ENCODE measurements at regions not wholly inside any gene's neighbourhood (a gene's known extent, or its start where the extent isn't known, plus 50 kb on each side); places are given as distances from the start of the nearest gene placed in this dataset.
"Not testable (repeated sequence)": the region's sequence is repeated elsewhere in the genome, so short reads cannot be mapped to it uniquely, and the experiment has no call there.

GRCh38 chr9:42656789-42657188, 473.3 kb downstream of the SPATA31A6 start:
- intact Hi-C loops (cut with DNase I; ENCODE audit: low total_unique reads); H3K4me3 ChIP-seq (ENCODE audit: low read depth, poor library complexity, severe bottlenecking): not testable (repeated sequence)
- WGBS, 2 donors = 53 to 54% methylated on average over 5 of the region's 6 CpGs
- peak in 1 of 2 donors; percentile 3 for DNase-seq (ENCODE audit: low spot score in 2 of 2)

GRCh38 chr9:42657496-42657895, 474.0 kb downstream of the SPATA31A6 start:
- WGBS, 2 donors = no CpG with 5 or more reads among the region's 10 CpGs
- intact Hi-C loops (cut with DNase I; ENCODE audit: low total_unique reads); DNase-seq (ENCODE audit: low spot score in 2 of 2); H3K4me3 ChIP-seq (ENCODE audit: low read depth, poor library complexity, severe bottlenecking): not testable (repeated sequence)

GRCh38 chr9:42697146-42697545, 513.7 kb downstream of the SPATA31A6 start:
- intact Hi-C loops (cut with DNase I; ENCODE audit: low total_unique reads); DNase-seq (ENCODE audit: low spot score in 2 of 2); H3K4me3 ChIP-seq (ENCODE audit: low read depth, poor library complexity, severe bottlenecking): not testable (repeated sequence)
- no CpG with 5 or more reads among the region's 2 CpGs for WGBS, 2 donors

GRCh38 chr9:42702890-42703289, 519.4 kb downstream of the SPATA31A6 start:
- H3K4me3 ChIP-seq (ENCODE audit: low read depth, poor library complexity, severe bottlenecking); intact Hi-C loops (cut with DNase I; ENCODE audit: low total_unique reads); DNase-seq (ENCODE audit: low spot score in 2 of 2): not testable (repeated sequence)
- no CpG with 5 or more reads among the region's 2 CpGs for WGBS, 2 donors

- H3K4me3 ChIP-seq (ENCODE audit: low read depth, poor library complexity, severe bottlenecking); intact Hi-C loops (cut with DNase I; ENCODE audit: low total_unique reads); DNase-seq (ENCODE audit: low spot score in 2 of 2): not testable (repeated sequence)
- no CpG with 5 or more reads among the region's 49 CpGs for WGBS, 2 donors
Observed at GRCh38 chr9:42724841-42725835, 541.7 kb downstream of the SPATA31A6 start.

GRCh38 chr9:42743030-42743814, 559.8 kb downstream of the SPATA31A6 start:
- intact Hi-C loops (cut with DNase I; ENCODE audit: low total_unique reads) = not testable (repeated sequence)
- peak; percentile 74 to 85 for DNase-seq (ENCODE audit: low spot score in 2 of 2)

GRCh38 chr9:42757251-42757650, 573.8 kb downstream of the SPATA31A6 start:
- WGBS, 2 donors = 74 to 77% methylated on average over 2 of the region's 2 CpGs
- DNase-seq (ENCODE audit: low spot score in 2 of 2); H3K4me3 ChIP-seq (ENCODE audit: low read depth, poor library complexity, severe bottlenecking); intact Hi-C loops (cut with DNase I; ENCODE audit: low total_unique reads): not testable (repeated sequence)

More at GRCh38 chr9:42743030-42743814, 559.8 kb downstream of the SPATA31A6 start:
- TF ChIP-seq CTCF (IDR thresholded peaks at IDR 0.05) = peak in 1 of 3 donors; percentile 20
- not testable (repeated sequence) for H3K4me3 ChIP-seq (ENCODE audit: low read depth, poor library complexity, severe bottlenecking)
- WGBS, 2 donors = 45 to 56% methylated on average over 27 to 40 of the region's 40 CpGs

- DNase-seq (ENCODE audit: low spot score in 2 of 2) = peak in 1 of 2 donors; percentile 25
- 30 to 42% methylated on average over 4 of the region's 5 CpGs for WGBS, 2 donors
- intact Hi-C loops (cut with DNase I; ENCODE audit: low total_unique reads); H3K4me3 ChIP-seq (ENCODE audit: low read depth, poor library complexity, severe bottlenecking): not testable (repeated sequence)
Observed at GRCh38 chr9:42759320-42759719, 575.9 kb downstream of the SPATA31A6 start.

- H3K4me3 ChIP-seq (ENCODE audit: low read depth, poor library complexity, severe bottlenecking); intact Hi-C loops (cut with DNase I; ENCODE audit: low total_unique reads); DNase-seq (ENCODE audit: low spot score in 2 of 2): not testable (repeated sequence)
- WGBS, 2 donors = 68 to 92% methylated on average over 3 to 4 of the region's 4 CpGs
Observed at GRCh38 chr9:42782201-42782600, 598.7 kb downstream of the SPATA31A6 start.

- H3K4me3 ChIP-seq (ENCODE audit: low read depth, poor library complexity, severe bottlenecking); DNase-seq (ENCODE audit: low spot score in 2 of 2); intact Hi-C loops (cut with DNase I; ENCODE audit: low total_unique reads): not testable (repeated sequence)
- WGBS, 2 donors = 39 to 49% methylated on average over 15 to 16 of the region's 16 CpGs
Observed at GRCh38 chr9:42792725-42793124, 609.3 kb downstream of the SPATA31A6 start.

GRCh38 chr9:42798571-42798970, 615.1 kb downstream of the SPATA31A6 start:
- H3K4me3 ChIP-seq (ENCODE audit: low read depth, poor library complexity, severe bottlenecking); intact Hi-C loops (cut with DNase I; ENCODE audit: low total_unique reads); DNase-seq (ENCODE audit: low spot score in 2 of 2): not testable (repeated sequence)
- 16 to 22% methylated on average over 1 of the region's 1 CpG for WGBS, 2 donors

- intact Hi-C loops (cut with DNase I; ENCODE audit: low total_unique reads); DNase-seq (ENCODE audit: low spot score in 2 of 2); H3K4me3 ChIP-seq (ENCODE audit: low read depth, poor library complexity, severe bottlenecking): not testable (repeated sequence)
- WGBS, 2 donors = 63 to 71% methylated on average over 4 of the region's 4 CpGs
Observed at GRCh38 chr9:42802716-42803115, 619.3 kb downstream of the SPATA31A6 start.

GRCh38 chr9:42806674-42807073, 623.2 kb downstream of the SPATA31A6 start:
- H3K4me3 ChIP-seq (ENCODE audit: low read depth, poor library complexity, severe bottlenecking); intact Hi-C loops (cut with DNase I; ENCODE audit: low total_unique reads); DNase-seq (ENCODE audit: low spot score in 2 of 2): not testable (repeated sequence)
- 16 to 40% methylated on average over 14 to 15 of the region's 25 CpGs for WGBS, 2 donors

Measured in lower leg skin (tissue), 4 donors.